ENCODE measurements at regions not wholly inside any gene's neighbourhood (a gene's known extent, or its start where the extent isn't known, plus 50 kb on each side); places are given as distances from the start of the nearest gene placed in this dataset.

- WGBS, 2 donors (ENCODE audit: low coverage in 1 of 2) = 3 to 8% methylated on average over 3 of the region's 3 CpGs
- Histone ChIP-seq H3K4me1 (peaks cover 0 to 11% (median 0%) of the 10 kb centered on the region in 3 donors), H3K4me3 (no peak overlapping the region), H3K9me3 (no peaks in the 10 kb centered on the region), H3K27me3 (no peaks in the 10 kb centered on the region), H3K36me3 (no peaks in the 10 kb centered on the region), H3K27ac (no peak overlapping the region)
- TF ChIP-seq POLR2A (IDR thresholded peaks at IDR 0.05) (no peak), CTCF (IDR thresholded peaks at IDR 0.05) (peak; percentile 64 to 77 (median 68))
- no peak for ATAC-seq
Observed at GRCh38 chr12:88993651-88994050, 358.6 kb downstream of the DUSP6 start.

GRCh38 chr12:88986056-88986455 lies 366.2 kb downstream of the DUSP6 start:
- ATAC-seq = no peak
- Histone ChIP-seq H3K4me3 (no peak overlapping the region), H3K27ac (no peak overlapping the region), H3K4me1 (peaks cover 0 to 20% (median 0%) of the 10 kb centered on the region in 3 donors), H3K9me3 (no peaks in the 10 kb centered on the region), H3K36me3 (no peaks in the 10 kb centered on the region), H3K27me3 (no peaks in the 10 kb centered on the region)
- 26 to 55% methylated on average over 5 of the region's 5 CpGs for WGBS, 2 donors (ENCODE audit: low coverage in 1 of 2)
- no peak for TF ChIP-seq CTCF (IDR thresholded peaks at IDR 0.05)
- no peak for TF ChIP-seq POLR2A (IDR thresholded peaks at IDR 0.05)
- no peak for TF ChIP-seq POLR2AphosphoS5 (IDR thresholded peaks at IDR 0.05)
- TF ChIP-seq EP300 (IDR thresholded peaks at IDR 0.05) = no peak

GRCh38 chr12:88985631-88986030 lies 366.7 kb downstream of the DUSP6 start:
- Histone ChIP-seq H3K9me3 (no peaks in the 10 kb centered on the region), H3K36me3 (no peaks in the 10 kb centered on the region), H3K4me3 (no peak overlapping the region), H3K27me3 (no peaks in the 10 kb centered on the region), H3K4me1 (peaks cover 0 to 20% (median 0%) of the 10 kb centered on the region in 3 donors), H3K27ac (no peak overlapping the region)
- TF ChIP-seq EP300 (IDR thresholded peaks at IDR 0.05) = no peak
- TF ChIP-seq POLR2A (IDR thresholded peaks at IDR 0.05) = no peak
- TF ChIP-seq CTCF (IDR thresholded peaks at IDR 0.05) = no peak
- no peak for TF ChIP-seq POLR2AphosphoS5 (IDR thresholded peaks at IDR 0.05)
- 66 to 94% methylated on average over 3 of the region's 3 CpGs for WGBS, 2 donors (ENCODE audit: low coverage in 1 of 2)
- ATAC-seq = no peak

GRCh38 chr12:88985011-88985410 lies 367.3 kb downstream of the DUSP6 start:
- Histone ChIP-seq H3K9me3 (no peaks in the 10 kb centered on the region), H3K4me1 (peaks cover 0 to 20% (median 0%) of the 10 kb centered on the region in 3 donors), H3K4me3 (no peak overlapping the region), H3K36me3 (no peaks in the 10 kb centered on the region), H3K27ac (no peak overlapping the region), H3K27me3 (no peaks in the 10 kb centered on the region)
- TF ChIP-seq CTCF (IDR thresholded peaks at IDR 0.05) = no peak
- TF ChIP-seq POLR2A (IDR thresholded peaks at IDR 0.05) = no peak
- ATAC-seq = no peak
- 100% methylated on average over 3 of the region's 3 CpGs for WGBS, 2 donors (ENCODE audit: low coverage in 1 of 2)

- Histone ChIP-seq H3K4me1 (peaks cover 0 to 16% (median 0%) of the 10 kb centered on the region in 3 donors), H3K27ac (no peak overlapping the region), H3K27me3 (no peaks in the 10 kb centered on the region), H3K9me3 (no peaks in the 10 kb centered on the region), H3K4me3 (no peak overlapping the region), H3K36me3 (no peaks in the 10 kb centered on the region)
- TF ChIP-seq CTCF (IDR thresholded peaks at IDR 0.05) = no peak
- TF ChIP-seq EP300 (IDR thresholded peaks at IDR 0.05) = no peak
- no peak for TF ChIP-seq POLR2AphosphoS5 (IDR thresholded peaks at IDR 0.05)
- TF ChIP-seq POLR2A (IDR thresholded peaks at IDR 0.05) = no peak
- no peak for ATAC-seq
- WGBS, 2 donors (ENCODE audit: low coverage in 1 of 2) = 89 to 100% methylated on average over 1 of the region's 1 CpG
Observed at GRCh38 chr12:88982694-88983093, 369.6 kb downstream of the DUSP6 start.

All from gastroesophageal sphincter (tissue), 4 donors.